Body of pancreas (tissue), 4 donors: ENCODE measurements at regions not wholly inside any gene's neighbourhood (a gene's known extent, or its start where the extent isn't known, plus 50 kb on each side); places are given as distances from the start of the nearest gene placed in this dataset.

ENCODE experiments used
- ATAC-seq: fragments of 150-250 bp; one replicate; pipeline ENCODE4 v1.9.1; 2016
- DNase-seq, 4 donors: peaks; one replicate each; pipeline ENCODE4 v3.0.0-alpha.2; 2019
- H3K27ac ChIP-seq, 4 donors: fragments of 200-600 bp; sonication (generic); 1 replicate in 3 of 4; 2 replicates in 1 of 4; pipeline versions ENCODE4 v1.5.1 to v1.6.1; 2016 to 2019; ENCODE audit warnings: mild to moderate bottlenecking in 1 of 4, mixed read lengths in 1 of 4, moderate library complexity in 1 of 4
- H3K27me3 ChIP-seq, 2 donors: fragments of 200-600 bp; sonication (generic); one replicate each; pipeline ENCODE4 v1.6.0; 2016; ENCODE audit warnings: mild to moderate bottlenecking in 1 of 2
- H3K36me3 ChIP-seq, 2 donors: fragments of 200-600 bp; sonication (generic); replicated peaks in 1 of 2; 2 replicates each; pipeline ENCODE4 v1.5.1; 2016; ENCODE audit warnings: low read depth in 2 of 2; ENCODE audit not compliant: insufficient read depth in 1 of 2
- H3K4me1 ChIP-seq: fragments of 200-600 bp; sonication (generic); one replicate; pipeline ENCODE4 v1.6.0; 2016
- H3K4me3 ChIP-seq, 2 donors: fragments of 200-600 bp; sonication (generic); 1 replicate in 1 of 2; 2 replicates in 1 of 2; pipeline ENCODE4 v1.5.1; 2016 to 2019
- H3K9me3 ChIP-seq, 3 donors: fragments of 200-600 bp; sonication (generic); 1 replicate in 2 of 3; 2 replicates in 1 of 3; pipeline ENCODE4 v1.5.1; 2016
- POLR2A ChIP-seq, 3 donors: fragments of 450-650 bp; IDR thresholded peaks; one replicate each; pipeline ENCODE4 v1.6.1; 2016; ENCODE audit warnings: antibody characterized with exemption in 3 of 3, mild to moderate bottlenecking in 2 of 3
- WGBS, 2 donors: methylation state at CpG; one replicate each; pipeline ENCODE4 v1.1.5; 2017; 5-methylcytosine and 5-hydroxymethylcytosine counted together
- intact Hi-C: fragments of 100-400 bp; cut with DNase I; formaldehyde crosslinking; loops from one replicate; pipeline ENCODE4 v1.15.1; 2023
- TF ChIP-seq, protein P1 (sequence below), 7 experiments: fragments of 450-650 bp in 4 of 7; fragments of 200-600 bp in 3 of 7; sonication (generic) in 3 of 7; IDR thresholded peaks; one replicate each; pipeline ENCODE4 v1.5.1; 2016 to 2019; ENCODE audit warnings: antibody characterized with exemption in 7 of 7

DNA sequence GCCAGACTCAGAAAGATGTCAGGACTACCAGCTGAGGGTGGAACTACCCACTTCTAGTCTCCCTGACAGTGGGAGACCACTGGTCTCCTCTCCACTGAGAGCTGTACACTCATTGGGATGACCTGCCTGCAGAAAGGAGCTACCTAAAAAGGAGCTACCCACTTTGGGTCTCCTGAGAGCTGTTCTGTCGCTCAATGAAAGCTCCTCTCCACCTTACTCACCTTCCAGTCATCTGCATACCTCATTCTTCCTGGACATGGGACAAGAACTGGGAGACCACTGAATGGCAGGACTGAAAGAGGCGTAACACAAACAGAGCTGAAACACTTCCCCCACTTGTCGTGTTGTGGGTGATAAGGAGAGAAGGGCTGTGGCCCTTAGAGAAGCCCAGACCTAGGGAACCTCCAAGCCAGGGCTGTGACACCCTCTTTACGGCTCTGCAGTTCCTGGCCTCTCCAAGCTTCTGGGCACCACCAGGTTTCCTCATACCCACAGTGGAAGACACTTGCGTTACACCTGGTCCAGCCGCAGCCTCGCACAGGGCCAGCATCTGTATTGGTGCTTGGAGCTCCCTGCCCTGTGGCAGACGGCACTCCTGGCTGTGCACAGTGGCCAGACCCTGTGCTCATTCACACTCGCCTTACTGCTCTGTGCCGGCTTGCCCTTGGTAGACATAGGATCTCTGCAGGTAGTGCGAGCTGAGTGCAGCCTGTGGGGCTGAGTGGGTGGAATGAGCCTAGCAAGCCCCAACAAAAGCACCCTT lies 54.9 kb upstream of the SLITRK6 start:
- intact Hi-C loops, result no loop called here
- Histone ChIP-seq H3K27ac (no peak overlapping the region), H3K4me3 (no peak overlapping the region), H3K9me3 (peaks cover 0 to 27% (median 0%) of the 10 kb centered on the region in 3 donors), H3K4me1 (no peaks in the 10 kb centered on the region), H3K36me3 (no peaks in the 10 kb centered on the region), H3K27me3 (no peaks in the 10 kb centered on the region)
- WGBS, 2 donors, result 63 to 73% methylated on average over 7 to 11 of the region's 11 CpGs
- no peak for ATAC-seq
- no peak for DNase-seq
- TF ChIP-seq POLR2A (IDR thresholded peaks at IDR 0.05), result no peak
- TF ChIP-seq, protein P1, sequence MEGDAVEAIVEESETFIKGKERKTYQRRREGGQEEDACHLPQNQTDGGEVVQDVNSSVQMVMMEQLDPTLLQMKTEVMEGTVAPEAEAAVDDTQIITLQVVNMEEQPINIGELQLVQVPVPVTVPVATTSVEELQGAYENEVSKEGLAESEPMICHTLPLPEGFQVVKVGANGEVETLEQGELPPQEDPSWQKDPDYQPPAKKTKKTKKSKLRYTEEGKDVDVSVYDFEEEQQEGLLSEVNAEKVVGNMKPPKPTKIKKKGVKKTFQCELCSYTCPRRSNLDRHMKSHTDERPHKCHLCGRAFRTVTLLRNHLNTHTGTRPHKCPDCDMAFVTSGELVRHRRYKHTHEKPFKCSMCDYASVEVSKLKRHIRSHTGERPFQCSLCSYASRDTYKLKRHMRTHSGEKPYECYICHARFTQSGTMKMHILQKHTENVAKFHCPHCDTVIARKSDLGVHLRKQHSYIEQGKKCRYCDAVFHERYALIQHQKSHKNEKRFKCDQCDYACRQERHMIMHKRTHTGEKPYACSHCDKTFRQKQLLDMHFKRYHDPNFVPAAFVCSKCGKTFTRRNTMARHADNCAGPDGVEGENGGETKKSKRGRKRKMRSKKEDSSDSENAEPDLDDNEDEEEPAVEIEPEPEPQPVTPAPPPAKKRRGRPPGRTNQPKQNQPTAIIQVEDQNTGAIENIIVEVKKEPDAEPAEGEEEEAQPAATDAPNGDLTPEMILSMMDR (IDR thresholded peaks at IDR 0.05), result no peak

GRCh38 chr13:85853161-85853894 lies 54.1 kb upstream of the SLITRK6 start:
- TF ChIP-seq, protein P1 (IDR thresholded peaks at IDR 0.05), result no peak
- no peak for TF ChIP-seq POLR2A (IDR thresholded peaks at IDR 0.05)
- H3K9me3 ChIP-seq, result peaks cover 0 to 27% (median 0%) of the 10 kb centered on the region in 3 donors
- ATAC-seq (no peak), DNase-seq (no peak)
- H3K4me3 ChIP-seq, result no peak overlapping the region
- intact Hi-C loops, result no loop called here
- no peaks in the 10 kb centered on the region for H3K27me3 ChIP-seq
- no peaks in the 10 kb centered on the region for H3K36me3 ChIP-seq
- no peak overlapping the region for H3K27ac ChIP-seq
- no peaks in the 10 kb centered on the region for H3K4me1 ChIP-seq
- WGBS, 2 donors, result 61 to 70% methylated on average over 8 of the region's 8 CpGs
